ENCODE measurements at regions not wholly inside any gene's neighbourhood (a gene's known extent, or its start where the extent isn't known, plus 50 kb on each side); places are given as distances from the start of the nearest gene placed in this dataset.

DNA sequence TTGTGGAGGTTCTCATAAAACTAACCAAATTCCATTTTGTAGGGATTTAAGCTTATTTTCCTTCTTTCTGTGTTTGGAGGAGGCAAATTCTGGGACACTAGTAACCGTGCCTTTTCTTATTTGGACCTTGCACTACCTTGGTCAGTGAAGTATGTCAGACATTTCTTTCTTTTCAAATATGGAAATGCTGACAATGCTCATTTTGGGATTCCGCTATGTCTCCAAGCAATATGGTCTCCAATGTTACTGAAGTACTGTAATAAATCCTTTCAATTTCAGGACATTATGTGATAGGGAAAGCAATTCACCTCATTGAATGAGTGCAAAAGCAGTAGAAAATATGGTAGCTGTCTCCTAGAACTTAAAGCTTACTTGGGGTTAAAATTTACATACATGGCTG, 372.3 kb downstream of the HLX start:
- TF ChIP-seq, protein P1, sequence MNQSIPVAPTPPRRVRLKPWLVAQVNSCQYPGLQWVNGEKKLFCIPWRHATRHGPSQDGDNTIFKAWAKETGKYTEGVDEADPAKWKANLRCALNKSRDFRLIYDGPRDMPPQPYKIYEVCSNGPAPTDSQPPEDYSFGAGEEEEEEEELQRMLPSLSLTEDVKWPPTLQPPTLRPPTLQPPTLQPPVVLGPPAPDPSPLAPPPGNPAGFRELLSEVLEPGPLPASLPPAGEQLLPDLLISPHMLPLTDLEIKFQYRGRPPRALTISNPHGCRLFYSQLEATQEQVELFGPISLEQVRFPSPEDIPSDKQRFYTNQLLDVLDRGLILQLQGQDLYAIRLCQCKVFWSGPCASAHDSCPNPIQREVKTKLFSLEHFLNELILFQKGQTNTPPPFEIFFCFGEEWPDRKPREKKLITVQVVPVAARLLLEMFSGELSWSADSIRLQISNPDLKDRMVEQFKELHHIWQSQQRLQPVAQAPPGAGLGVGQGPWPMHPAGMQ (IDR thresholded peaks at IDR 0.05; ENCODE audit: borderline replicate concordance): no peak
- TF ChIP-seq, protein P2, sequence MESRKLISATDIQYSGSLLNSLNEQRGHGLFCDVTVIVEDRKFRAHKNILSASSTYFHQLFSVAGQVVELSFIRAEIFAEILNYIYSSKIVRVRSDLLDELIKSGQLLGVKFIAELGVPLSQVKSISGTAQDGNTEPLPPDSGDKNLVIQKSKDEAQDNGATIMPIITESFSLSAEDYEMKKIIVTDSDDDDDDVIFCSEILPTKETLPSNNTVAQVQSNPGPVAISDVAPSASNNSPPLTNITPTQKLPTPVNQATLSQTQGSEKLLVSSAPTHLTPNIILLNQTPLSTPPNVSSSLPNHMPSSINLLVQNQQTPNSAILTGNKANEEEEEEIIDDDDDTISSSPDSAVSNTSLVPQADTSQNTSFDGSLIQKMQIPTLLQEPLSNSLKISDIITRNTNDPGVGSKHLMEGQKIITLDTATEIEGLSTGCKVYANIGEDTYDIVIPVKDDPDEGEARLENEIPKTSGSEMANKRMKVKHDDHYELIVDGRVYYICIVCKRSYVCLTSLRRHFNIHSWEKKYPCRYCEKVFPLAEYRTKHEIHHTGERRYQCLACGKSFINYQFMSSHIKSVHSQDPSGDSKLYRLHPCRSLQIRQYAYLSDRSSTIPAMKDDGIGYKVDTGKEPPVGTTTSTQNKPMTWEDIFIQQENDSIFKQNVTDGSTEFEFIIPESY (IDR thresholded peaks at IDR 0.05): no peak
- TF ChIP-seq, protein P3, sequence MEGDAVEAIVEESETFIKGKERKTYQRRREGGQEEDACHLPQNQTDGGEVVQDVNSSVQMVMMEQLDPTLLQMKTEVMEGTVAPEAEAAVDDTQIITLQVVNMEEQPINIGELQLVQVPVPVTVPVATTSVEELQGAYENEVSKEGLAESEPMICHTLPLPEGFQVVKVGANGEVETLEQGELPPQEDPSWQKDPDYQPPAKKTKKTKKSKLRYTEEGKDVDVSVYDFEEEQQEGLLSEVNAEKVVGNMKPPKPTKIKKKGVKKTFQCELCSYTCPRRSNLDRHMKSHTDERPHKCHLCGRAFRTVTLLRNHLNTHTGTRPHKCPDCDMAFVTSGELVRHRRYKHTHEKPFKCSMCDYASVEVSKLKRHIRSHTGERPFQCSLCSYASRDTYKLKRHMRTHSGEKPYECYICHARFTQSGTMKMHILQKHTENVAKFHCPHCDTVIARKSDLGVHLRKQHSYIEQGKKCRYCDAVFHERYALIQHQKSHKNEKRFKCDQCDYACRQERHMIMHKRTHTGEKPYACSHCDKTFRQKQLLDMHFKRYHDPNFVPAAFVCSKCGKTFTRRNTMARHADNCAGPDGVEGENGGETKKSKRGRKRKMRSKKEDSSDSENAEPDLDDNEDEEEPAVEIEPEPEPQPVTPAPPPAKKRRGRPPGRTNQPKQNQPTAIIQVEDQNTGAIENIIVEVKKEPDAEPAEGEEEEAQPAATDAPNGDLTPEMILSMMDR (IDR thresholded peaks at IDR 0.05 in 2 of 3, conservative IDR thresholded peaks at IDR 0.05 in 1 of 3; ENCODE audit: control insufficient read depth in 2 of 3, extremely low read depth in 1 of 3, insufficient read depth in 1 of 3, low read depth in 3 of 3, low read length in 3 of 3): no peak
- no peak for TF ChIP-seq KDM1A (IDR thresholded peaks at IDR 0.05; ENCODE audit: borderline replicate concordance)
- TF ChIP-seq JUND (IDR thresholded peaks at IDR 0.05; ENCODE audit: low read depth, low read length): no peak
- no peak for TF ChIP-seq MXI1 (IDR thresholded peaks at IDR 0.05; ENCODE audit: low read depth, low read length)
- CTCF ChIA-PET: interaction anchor here (3.1 kb wide), 1 partner anchor 12 kb away, joined by 11 read pairs; no protein-coding TSS in a partner anchor
- no peaks in the 10 kb centered on the region for H3K79me2 ChIP-seq (ENCODE audit: control insufficient read depth, insufficient read depth, low read length)

More for the DNA sequence above, 372.3 kb downstream of the HLX start:
- H3K27ac ChIP-seq (ENCODE audit: control insufficient read depth, insufficient read depth): no peak overlapping the region
- WGBS (ENCODE audit: insufficient coverage, insufficient replicate concordance, low lambda C conversion rate, missing lambda C conversion rate): 33% methylated on average over 2 of the region's 2 CpGs
- H3K9me3 ChIP-seq (replicated peaks; ENCODE audit: control insufficient read depth, insufficient read depth, low read length): no peaks in the 10 kb centered on the region
- SMC1A ChIA-PET (ENCODE audit: uncharacterized antibody, unreplicated experiment): no interaction called here
- in situ Hi-C loops (cut with MboI): no loop called here
- H3K9ac ChIP-seq (ENCODE audit: control insufficient read depth, insufficient read depth, low read length): no peak overlapping the region
- no peak for DNase-seq (ENCODE audit: low read depth, low spot score)
- intact Hi-C loops (cut with micrococcal nuclease; ENCODE audit: unreplicated experiment): no loop called here
- H2AFZ ChIP-seq (ENCODE audit: control insufficient read depth, low read depth, low read length): no peak overlapping the region
- no peak overlapping the region for H3K4me3 ChIP-seq
- no peaks in the 10 kb centered on the region for H4K20me1 ChIP-seq (ENCODE audit: control insufficient read depth, insufficient read depth)
- H3K27me3 ChIP-seq (replicated peaks in 1 of 2; ENCODE audit: control insufficient read depth in 2 of 2, insufficient read depth in 2 of 2, low read length in 1 of 2): no peaks in the 10 kb centered on the region
- no peak for FAIRE-seq
- RAD21 ChIA-PET (ENCODE audit: unreplicated experiment): no interaction called here
- H3K36me3 ChIP-seq (ENCODE audit: control insufficient read depth in 2 of 2, insufficient read depth in 2 of 2, low read length in 1 of 2): no peaks in the 10 kb centered on the region
- no TSS peak for BruUV-seq (replicated peaks)
- no peaks in the 10 kb centered on the region for H3K4me1 ChIP-seq (ENCODE audit: control insufficient read depth, insufficient read depth, low read length)
- no peak for ATAC-seq
- H3K4me2 ChIP-seq (ENCODE audit: control insufficient read depth, insufficient read depth): no peak overlapping the region
- POLR2A ChIA-PET: no interaction called here
